ENCODE measurements at regions not wholly inside any gene's neighbourhood (a gene's known extent, or its start where the extent isn't known, plus 50 kb on each side); places are given as distances from the start of the nearest gene placed in this dataset.
"Not testable (repeated sequence)": the region's sequence is repeated elsewhere in the genome, so short reads cannot be mapped to it uniquely, and the experiment has no call there.

- DNase-seq (ENCODE audit: low spot score), result not testable (repeated sequence)
Measured at GRCh38 chr1:196002296-196002695, 605.9 kb downstream of the KCNT2 start.

GRCh38 chr1:196001188-196001587, 607.1 kb downstream of the KCNT2 start:
- DNase-seq (ENCODE audit: low spot score), result no peak

GRCh38 chr1:195999022-195999421, 609.2 kb downstream of the KCNT2 start:
- no peak for DNase-seq (ENCODE audit: low spot score)

- DNase-seq (ENCODE audit: low spot score), result no peak
Measured at GRCh38 chr1:195981448-195982139, 626.6 kb downstream of the KCNT2 start.

- DNase-seq (ENCODE audit: low spot score), result no peak
Measured at GRCh38 chr1:195979646-195980045, 628.6 kb downstream of the KCNT2 start.

GRCh38 chr1:195973311-195973904, 634.8 kb downstream of the KCNT2 start:
- DNase-seq (ENCODE audit: low spot score), result no peak

- DNase-seq (ENCODE audit: low spot score), result no peak
Measured at GRCh38 chr1:195971589-195971988, 636.7 kb downstream of the KCNT2 start.

GRCh38 chr1:195970209-195970608, 638.0 kb downstream of the KCNT2 start:
- no peak for DNase-seq (ENCODE audit: low spot score)

- DNase-seq (ENCODE audit: low spot score), result no peak
Measured at GRCh38 chr1:195965475-195965874, 642.8 kb downstream of the KCNT2 start.

- DNase-seq (ENCODE audit: low spot score), result no peak
Measured at GRCh38 chr1:195965036-195965435, 643.2 kb downstream of the KCNT2 start.

- DNase-seq (ENCODE audit: low spot score), result no peak
Measured at GRCh38 chr1:195964516-195964915, 643.7 kb downstream of the KCNT2 start.

- DNase-seq (ENCODE audit: low spot score), result no peak
Measured at GRCh38 chr1:195962051-195962450, 646.2 kb downstream of the KCNT2 start.

- no peak for DNase-seq (ENCODE audit: low spot score)
Measured at GRCh38 chr1:195960580-195960979, 647.7 kb downstream of the KCNT2 start.

GRCh38 chr1:195958131-195958530, 650.1 kb downstream of the KCNT2 start:
- no peak for DNase-seq (ENCODE audit: low spot score)

GRCh38 chr1:195956845-195957244, 651.4 kb downstream of the KCNT2 start:
- no peak for DNase-seq (ENCODE audit: low spot score)

- DNase-seq (ENCODE audit: low spot score), result no peak
Measured at GRCh38 chr1:195954848-195955247, 653.4 kb downstream of the KCNT2 start.

GRCh38 chr1:195951313-195951712, 656.9 kb downstream of the KCNT2 start:
- DNase-seq (ENCODE audit: low spot score), result no peak

GRCh38 chr1:195948123-195948895, 659.9 kb downstream of the KCNT2 start:
- no peak for DNase-seq (ENCODE audit: low spot score)

- DNase-seq (ENCODE audit: low spot score), result no peak
Measured at GRCh38 chr1:195946500-195946899, 661.7 kb downstream of the KCNT2 start.

- DNase-seq (ENCODE audit: low spot score), result no peak
Measured at GRCh38 chr1:195941795-195942194, 666.4 kb downstream of the KCNT2 start.

- DNase-seq (ENCODE audit: low spot score), result no peak
Measured at GRCh38 chr1:195941314-195941713, 666.9 kb downstream of the KCNT2 start.

- no peak for DNase-seq (ENCODE audit: low spot score)
Measured at GRCh38 chr1:195939844-195940243, 668.4 kb downstream of the KCNT2 start.

Measured in left forelimb (tissue), 1 donor.